NK-92 (cell line): ENCODE measurements at regions not wholly inside any gene's neighbourhood (a gene's known extent, or its start where the extent isn't known, plus 50 kb on each side); places are given as distances from the start of the nearest gene placed in this dataset.

Experiments
- DNase-seq: peaks from one replicate; lab custom pipeline; 2025; ENCODE audit not compliant: unreplicated experiment; lab: John Stamatoyannopoulos, UW

DNA sequence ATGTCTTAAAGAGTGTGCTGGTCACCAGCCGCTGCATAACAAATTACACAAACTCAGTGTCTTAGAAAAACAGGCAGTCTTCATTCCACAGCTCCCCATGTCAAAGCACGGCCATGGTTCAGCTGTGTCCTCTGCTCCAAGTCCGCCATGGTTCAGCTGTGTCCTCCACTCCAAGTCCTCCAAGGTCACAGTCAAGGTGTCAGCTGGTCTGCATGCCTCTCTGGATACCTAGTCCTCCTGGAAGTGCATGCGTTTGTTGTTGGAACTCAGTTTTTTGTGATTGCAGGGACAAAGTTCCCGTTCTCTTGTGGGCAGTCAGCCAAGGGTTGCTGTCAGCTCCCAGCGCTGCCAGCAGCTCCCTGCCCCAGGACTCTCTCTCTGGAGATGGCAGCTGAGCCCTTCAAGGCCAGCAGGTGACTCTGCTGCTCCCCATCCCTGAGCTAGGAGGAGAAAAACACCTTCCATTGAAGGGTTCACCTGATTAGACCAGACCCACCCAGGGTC lies 304.0 kb upstream of the MYT1L start:
- DNase-seq, result no peak

DNA sequence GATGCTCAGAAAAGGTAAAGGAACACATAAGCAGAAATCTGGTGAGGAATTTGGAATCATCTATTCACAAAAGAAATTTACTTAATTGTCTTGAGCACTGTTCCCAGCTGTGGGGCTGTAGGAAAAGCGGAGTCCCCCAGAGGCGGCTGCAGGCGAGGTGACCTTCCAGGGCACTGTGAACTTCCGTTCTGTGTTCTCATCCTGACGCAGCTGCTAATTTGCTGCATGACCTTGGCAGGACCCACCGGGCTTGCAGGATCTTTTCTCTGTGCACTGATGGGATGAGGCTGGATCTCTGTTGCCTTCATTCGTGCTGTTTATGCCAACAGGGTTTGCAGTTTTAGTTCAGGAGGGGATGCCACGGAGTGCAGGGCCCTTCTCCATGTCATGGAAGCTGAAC lies 301.9 kb upstream of the MYT1L start:
- DNase-seq, result no peak

DNA sequence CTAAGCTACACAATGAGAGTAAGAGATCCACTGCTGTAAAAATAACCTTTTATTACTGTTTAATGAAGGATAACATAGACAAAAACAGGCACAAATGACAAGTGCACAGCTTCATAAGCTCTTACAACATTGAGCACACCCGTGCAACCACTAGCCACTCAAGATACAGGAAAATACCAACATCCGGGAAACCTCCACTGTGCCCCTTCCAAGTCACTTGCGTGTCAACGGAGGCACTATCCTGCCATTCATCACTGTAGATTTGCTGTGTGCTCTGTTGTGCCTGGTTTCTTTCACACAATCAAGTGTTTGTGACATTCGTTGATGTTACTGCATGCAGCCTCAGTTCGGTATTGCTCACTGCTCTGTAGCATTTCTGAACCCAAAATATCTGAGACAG lies 292.9 kb upstream of the MYT1L start:
- no peak for DNase-seq

DNA sequence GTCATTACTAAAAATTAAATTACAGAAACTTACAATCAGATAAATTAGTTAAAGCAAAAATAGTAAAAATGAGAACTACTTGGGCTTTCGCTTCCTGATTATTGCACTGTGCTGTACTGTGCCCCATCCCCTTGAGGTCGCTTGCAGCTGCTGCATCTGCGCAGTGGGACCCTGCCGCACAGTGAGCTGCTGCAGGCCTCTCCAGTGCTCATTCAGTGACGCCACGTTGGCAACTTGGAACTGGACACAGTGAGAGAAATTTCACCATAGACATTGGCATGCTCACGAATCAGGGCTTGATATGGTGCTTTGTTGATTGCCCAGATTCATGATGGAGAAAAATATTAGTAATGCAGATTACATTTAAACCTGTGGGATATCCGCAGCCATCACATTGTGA lies 290.8 kb upstream of the MYT1L start:
- no peak for DNase-seq

DNA sequence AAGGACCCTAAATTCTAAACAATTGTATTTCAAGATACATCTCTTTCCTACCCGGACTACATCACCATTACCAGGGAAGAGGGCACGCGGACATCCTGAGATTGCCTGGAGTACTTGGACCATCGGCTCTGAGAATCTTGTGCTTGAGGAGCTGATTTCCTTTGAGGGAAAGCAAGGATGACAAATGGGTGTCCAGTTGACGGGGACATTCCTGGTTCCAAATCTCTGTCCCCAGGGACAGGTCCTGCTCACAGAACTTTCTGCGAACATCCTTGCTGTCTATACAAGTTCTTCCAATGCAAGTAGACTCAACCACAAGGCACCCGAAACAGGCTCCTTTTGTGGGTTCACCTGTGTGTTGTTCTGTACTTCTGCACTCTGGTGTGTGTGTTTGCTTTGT lies 289.5 kb upstream of the MYT1L start:
- no peak for DNase-seq

DNA sequence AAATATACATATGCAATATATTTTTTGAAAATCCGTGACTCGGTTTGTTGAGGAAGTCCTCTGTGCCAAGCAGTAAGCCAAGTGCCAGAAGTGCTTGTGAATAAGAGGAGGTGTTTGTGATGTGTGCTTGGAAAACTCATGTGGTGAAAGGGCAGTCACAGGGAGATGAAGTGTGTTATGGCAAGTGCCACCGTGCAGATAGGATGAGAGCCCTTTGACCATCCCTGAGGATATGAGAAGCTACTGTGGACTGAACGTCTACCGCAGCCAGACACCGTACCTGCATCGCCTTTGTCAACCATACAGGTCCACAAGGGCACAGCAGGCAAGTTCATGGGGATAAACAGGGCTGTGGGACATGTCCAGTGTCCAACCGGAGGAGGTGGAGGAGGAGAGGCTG lies 288.9 kb upstream of the MYT1L start:
- no peak for DNase-seq

DNA sequence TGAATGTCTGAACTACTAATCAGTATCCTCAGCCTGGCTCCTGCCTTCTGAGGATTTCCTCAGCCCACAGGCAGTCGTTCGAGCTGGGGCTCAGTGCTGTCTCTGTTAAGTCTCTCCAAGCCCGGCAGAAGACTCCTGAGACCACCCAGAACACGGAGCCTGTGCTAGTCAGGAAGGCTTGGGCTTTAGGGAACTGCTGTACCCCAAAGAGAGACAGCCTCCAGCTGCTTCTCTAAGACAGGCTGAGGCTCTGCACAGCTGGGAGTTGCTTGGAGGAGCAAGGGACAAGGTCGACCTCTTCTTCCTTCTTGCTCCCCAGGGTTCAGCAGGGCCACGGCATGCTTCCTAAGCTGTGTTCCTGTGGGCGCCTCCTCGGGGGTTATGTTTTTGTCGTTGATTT lies 283.4 kb upstream of the MYT1L start:
- no peak for DNase-seq

DNA sequence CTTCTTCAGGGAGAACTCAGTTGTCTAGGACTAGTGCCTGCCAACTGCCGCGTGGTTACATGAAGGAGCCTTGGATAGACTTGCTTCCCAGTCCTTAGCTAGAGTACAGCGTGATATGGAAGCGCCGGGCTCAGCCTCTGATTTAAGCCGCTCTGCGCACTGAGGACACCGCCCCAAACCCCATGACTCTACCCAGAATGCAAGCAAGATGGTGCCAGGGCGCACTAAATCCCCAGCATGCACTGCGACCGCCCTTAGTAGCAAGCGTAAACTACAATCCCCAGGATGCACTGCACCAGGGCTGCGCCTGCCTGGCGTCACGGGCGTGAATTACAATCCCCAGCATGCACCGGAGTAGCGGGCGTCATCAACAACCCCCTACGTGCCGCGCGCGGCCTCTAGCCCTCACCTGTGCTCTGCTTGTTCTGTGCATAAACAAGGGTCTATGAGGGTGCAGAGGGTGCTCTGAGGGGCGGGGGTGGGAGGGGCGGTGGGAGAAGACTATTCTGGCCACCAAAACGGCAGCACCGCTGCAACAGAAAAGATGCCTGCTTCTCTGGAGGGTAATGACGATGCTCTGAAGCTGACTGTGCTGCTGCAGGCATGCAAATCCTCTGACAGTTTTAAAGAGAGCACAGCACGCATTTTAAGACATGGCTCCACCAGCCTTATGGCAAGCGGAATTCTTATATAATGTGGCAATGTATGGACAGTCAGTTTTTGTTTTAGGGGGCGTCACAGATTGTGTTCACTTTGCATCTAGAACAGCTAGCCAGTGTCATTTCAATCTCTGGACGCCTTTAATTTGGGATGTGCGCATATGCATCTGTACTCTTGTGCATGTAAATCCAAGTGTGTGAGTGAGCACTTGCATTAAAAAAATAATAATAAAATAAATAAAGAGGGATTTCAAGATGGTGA lies 282.5 kb upstream of the MYT1L start:
- peak; percentile 32 for DNase-seq

DNA sequence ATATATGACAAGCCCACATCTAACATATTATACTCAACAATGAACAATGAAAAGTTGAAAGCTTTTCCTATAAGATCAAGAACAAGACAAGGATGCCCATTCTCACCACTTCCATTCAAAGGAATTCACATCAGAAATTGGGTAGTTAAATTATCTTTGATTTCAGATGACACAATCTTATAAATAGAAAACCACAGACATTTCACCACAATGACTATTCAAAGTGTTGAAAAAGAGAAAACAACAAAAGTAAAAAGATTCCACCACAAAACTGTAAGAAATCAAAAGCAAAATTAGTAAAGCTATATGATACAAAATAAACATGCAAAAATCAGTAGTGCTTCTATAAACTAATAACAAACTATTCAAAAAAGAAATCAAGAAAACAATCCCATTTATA lies 279.7 kb upstream of the MYT1L start:
- DNase-seq, result no peak

DNA sequence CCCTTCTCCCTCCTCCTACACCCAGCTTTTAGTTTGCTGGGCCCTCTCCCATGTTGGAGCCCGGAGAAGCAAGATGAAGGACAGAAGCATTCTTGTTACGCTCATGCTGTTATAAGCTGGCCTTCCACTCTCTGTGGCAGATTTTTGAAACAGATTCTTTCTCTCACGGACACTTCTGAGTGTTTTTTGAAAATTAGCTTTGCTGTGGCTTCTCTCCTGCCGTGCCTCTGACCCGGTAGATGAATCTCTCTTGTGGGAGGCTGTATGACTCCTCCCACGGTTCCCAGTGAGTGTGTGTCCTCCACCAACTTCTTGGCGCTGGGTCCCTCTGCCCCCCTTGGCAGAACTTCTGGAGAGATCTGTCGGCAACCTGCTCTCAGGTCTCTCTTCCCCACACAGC lies 269.3 kb upstream of the MYT1L start:
- no peak for DNase-seq

DNA sequence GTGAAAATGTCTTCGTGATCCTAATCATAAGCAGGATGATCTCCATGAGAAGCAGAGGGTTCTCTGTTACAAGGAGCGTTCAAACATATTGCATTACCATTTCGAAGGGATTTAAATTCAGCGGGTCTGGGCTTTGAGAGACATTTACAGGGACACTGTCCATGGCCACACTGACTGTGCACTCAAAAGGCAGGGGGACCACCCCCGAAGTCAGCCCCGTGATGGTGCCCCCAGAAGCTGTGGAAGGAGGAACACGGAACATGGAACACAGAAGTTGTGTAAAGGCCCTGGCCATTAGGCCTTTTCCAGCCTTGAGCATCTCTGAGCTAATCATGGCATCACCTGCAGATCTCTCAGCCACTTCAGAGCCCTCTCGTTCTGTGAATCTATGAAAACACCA lies 268.4 kb upstream of the MYT1L start:
- no peak for DNase-seq

DNA sequence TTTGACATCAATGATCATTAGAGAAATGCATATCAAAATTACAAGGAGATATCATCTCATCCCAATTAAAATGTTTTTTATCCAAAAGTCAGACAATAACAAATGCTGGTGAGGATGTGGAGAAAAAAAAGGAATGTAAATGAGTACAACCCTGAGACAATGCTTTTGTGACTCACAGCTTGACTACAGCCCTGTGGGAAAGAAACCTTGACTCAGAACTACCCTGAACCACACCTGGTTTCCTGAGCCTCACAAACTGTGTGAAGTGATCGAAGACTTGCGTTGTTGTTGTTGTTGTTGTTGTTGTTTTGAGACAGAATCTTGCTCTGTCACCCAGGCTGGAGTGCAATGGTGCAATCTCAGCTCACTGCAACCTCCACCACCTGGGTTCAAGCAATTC lies 266.6 kb upstream of the MYT1L start:
- DNase-seq, result no peak

DNA sequence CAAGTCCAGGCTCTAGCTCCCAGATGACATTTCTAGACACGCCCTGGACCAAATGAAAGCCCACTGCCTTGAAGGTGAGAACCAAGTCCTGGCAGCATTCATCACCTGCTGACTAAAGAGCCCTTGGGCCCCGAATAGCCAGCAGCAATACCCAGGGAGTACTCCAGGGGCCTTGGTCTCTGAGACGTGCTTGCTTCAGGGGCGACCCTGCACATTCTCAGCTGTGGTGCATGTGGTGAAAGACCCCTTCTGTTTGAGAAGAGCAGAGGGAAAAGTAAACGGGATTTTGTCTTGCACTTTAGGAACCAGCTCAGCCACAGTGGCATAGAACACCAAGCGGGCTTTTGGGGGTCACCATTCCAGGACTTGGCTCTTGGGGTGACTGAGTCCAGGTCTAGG lies 260.5 kb upstream of the MYT1L start:
- no peak for DNase-seq

DNA sequence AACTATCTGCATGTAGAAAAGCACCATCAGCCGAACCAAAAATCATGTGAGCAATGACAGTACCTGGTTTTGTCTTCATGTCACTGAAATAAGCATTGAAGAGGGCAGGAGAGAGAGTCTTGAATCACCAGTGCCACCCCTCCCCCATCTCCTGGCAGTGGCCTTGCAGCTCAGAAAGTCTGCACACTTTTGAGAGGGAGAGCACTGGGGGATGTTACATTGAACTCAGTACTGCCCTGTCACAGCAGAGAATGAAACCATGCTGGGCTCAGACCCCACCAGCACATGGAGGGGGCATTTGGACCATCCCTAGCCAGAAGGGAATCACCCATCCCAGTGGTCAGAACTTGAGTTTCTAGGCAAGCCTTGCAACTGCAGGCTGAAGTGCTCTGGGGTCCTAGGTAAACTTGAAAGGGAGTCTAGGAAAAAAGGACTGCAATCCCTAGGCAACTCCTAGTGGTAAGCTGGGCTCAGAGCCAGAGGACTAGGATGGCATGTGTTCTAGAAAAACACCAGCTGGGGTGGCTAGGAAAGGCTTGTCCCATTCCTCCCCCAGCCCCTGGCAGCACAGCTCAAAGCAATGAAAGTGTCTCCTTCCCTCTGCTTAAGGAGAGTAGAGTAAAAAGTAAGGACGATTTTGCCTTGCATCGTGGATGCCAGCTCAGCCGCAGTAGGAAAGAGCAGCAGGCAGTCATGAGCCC lies 259.9 kb upstream of the MYT1L start:
- no peak for DNase-seq

DNA sequence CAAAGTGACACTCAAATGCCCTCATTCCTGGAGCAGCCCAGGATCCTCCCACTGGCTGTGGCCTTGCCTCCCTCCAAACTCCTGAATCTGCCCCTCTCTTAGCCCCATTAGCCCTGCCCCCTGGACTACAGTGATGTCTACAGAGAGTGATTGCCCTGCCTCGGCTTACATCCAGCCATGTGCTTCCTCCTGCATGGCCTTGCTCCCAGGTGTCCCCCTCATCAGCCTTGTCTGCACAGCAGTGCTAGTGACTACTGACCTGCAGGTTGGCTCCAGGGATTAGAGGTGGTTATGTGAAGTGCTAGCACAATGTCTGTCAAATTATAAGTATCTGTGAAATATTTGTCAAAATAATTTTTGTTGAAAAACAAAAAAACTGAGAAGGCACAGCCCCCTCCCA lies 259.1 kb upstream of the MYT1L start:
- DNase-seq, result no peak

DNA sequence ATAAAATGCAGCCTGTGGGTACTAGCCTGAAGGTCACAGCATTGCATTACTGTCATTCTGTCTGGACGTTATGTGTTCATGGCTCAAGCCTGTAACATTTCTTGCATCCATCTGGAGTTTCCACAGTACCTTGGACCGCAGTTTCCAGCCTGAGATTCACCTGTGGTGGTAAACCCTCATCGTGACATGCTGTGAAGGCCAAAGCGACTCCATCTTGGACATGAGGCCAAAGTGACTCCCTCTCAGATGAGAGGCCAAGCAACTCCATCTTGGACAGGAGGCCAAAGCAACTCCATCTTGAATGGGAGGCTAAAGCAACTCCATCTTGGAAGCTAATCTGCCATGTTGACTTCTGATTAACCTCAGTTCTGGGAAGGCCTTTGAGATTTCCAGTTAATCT lies 257.7 kb upstream of the MYT1L start:
- DNase-seq, result no peak

DNA sequence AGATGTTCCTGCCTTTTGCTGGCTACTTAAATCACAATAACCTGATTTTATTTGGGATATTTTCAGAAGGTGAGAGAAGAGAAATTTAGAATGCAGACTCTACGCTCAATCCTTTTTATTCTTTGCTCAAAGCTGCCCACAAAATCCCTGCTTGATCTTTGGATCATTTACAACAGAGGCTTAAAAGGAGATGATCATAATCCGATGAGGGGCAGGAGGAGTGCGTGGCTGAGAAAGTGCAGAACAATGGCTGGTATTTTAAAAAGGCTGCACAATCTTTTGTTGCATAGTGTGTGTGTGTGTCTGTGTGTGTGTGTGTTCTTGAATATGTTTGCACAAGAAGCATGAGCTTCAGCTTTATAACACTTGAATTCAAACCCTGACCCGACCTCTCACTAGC lies 256.3 kb upstream of the MYT1L start:
- DNase-seq, result no peak

DNA sequence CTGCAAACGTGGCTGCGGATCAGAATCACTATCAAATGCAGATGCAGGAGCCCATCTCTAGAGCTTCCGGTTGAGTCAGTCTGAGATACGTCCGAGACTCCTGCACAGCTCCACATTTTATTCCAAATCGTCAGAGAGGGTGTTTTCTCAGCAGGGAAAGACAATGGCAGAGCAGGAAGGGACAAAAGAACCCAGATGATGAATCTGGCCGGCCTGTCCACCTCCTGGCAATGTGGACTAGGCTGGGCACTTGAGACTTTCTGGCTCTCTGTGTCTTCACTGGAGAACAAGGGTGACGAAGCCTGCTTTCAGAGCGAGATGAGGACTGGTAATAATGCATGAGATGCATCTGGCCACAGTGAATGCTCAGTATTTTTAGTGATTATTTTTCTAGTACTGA lies 255.9 kb upstream of the MYT1L start:
- no peak for DNase-seq

DNA sequence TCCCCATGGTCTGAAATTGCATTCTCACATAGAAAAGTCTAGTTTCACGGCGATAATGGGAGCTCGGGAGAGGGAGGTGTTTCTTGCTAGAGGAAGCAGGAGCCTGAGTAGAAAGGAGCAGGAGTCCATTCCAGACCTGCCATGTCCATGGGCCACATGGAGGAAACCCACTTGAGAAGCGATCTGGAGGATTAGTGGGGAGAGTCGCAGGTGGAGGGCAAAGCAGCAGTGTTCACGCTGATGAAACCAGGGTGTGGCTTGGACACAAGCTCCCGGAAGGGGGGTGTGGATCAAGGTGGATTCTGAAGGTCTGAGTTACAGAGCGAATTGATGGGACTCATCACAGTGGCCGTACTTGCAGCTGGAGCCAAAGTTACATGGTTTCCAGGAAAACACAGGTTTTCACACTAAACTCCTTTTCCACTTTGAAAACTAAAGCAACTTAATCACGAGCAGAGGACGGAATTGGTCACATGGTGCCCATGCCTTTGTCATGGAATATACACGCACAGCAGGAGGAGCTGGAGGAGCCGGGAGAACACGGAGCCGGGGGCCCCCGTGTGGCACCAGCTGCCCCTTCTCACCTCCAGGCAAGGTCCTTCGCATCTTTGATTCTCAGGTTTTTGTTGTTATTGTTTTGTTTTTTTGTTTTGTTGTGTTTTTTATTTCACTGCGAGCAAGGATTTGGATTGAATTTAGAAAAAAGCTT lies 255.1 kb upstream of the MYT1L start:
- no peak for DNase-seq

DNA sequence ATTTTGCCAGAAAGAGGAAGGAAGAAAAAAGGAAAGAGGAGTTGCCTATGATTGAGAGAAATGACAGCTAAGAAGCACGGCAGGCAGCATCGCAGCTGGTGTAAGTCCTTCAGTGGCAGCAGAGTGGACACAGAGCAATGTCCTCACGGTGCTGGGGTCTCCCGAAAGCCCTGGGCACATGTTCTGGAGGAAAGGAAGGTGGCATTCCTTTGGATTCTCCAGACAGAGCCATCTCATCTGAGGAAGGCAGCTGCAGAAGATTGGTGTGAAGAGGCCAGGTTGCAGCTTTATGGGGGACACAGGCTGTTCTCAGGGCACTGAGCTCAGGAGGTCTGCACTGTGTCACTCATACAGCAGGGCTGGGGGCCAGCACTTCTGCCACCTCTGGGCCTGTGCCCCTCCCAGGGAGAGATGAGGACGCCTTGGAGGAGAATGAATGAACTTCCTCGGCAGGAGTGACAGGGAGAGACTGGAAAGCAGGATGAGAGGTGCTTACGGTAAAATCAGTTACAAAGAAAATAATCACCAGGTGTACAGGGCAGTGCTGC lies 252.0 kb upstream of the MYT1L start:
- DNase-seq, result no peak

DNA sequence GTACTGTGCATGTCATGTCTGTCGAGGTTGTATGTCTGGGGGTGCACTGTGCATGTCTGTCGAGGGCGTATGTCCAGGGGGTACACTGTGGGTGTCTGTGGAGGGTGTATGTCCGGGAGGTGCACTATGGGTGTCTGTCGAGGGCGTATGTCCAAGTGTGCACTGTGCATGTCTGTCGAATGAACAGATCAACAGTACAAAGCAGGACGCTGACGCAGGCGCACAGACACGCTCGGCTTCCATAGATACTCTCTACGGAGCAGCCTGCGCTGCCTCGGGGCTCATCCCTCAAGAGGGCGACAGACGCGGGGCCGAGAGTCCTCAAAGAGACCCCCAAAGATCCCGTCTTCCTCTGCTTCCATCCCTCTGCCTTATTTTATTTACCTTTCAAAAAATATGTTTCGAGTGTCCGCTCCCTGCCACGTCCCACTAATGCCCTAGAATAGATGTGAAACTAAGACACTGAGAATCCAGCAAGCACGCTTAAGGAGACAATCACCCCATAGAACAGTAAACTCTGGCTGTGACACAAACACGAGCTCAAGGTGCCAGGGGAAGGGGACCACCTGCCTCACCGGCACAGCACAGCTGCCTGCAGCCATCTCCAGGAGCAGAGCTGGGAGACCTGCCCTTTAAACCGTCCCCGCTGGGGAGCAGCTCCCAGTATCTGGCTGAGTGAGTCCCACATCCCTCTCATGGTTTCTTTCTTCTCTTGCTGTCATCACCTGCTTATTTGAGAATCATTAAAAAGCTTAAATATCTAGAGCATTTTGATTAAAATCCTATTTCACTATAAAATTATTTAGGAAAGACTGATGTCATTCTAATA lies 250.5 kb upstream of the MYT1L start:
- no peak for DNase-seq
